Fibroblast of villous mesenchyme (primary cell): ENCODE measurements at regions not wholly inside any gene's neighbourhood (a gene's known extent, or its start where the extent isn't known, plus 50 kb on each side); places are given as distances from the start of the nearest gene placed in this dataset.

ENCODE experiments used
- DNase-seq: peaks from one replicate; pipeline ENCODE4 v3.0.0-alpha.2; 2010; ENCODE audit warnings: low read depth
- H3K4me3 ChIP-seq: 2 replicates; pipeline ENCODE4 v1.5.1; 2011; ENCODE audit warnings: low read depth, mild to moderate bottlenecking, low read length
- CTCF ChIP-seq: IDR thresholded peaks from 2 replicates; pipeline ENCODE4 v1.5.1; 2012; ENCODE audit warnings: low read depth, mild to moderate bottlenecking, low read length; ENCODE audit not compliant: insufficient read depth

- H3K4me3 ChIP-seq, result no peak overlapping the region
- TF ChIP-seq CTCF, result no peak
- DNase-seq, result no peak
These were observed 466.0 kb upstream of the ADAMTS16 start for GRCh38 chr5:4674166-4674565.

GRCh38 chr5:4676934-4677333 lies 463.2 kb upstream of the ADAMTS16 start:
- no peak overlapping the region for H3K4me3 ChIP-seq
- no peak for TF ChIP-seq CTCF
- no peak for DNase-seq

- TF ChIP-seq CTCF, result no peak
- no peak overlapping the region for H3K4me3 ChIP-seq
- no peak for DNase-seq
These were observed 455.2 kb upstream of the ADAMTS16 start for GRCh38 chr5:4684946-4685345.

GRCh38 chr5:4698596-4698995 lies 441.5 kb upstream of the ADAMTS16 start:
- H3K4me3 ChIP-seq, result no peak overlapping the region
- TF ChIP-seq CTCF, result no peak
- no peak for DNase-seq

- TF ChIP-seq CTCF, result no peak
- DNase-seq, result no peak
These were observed 440.5 kb upstream of the ADAMTS16 start for GRCh38 chr5:4699592-4699991.

GRCh38 chr5:4700069-4700468 lies 440.1 kb upstream of the ADAMTS16 start:
- no peak for DNase-seq
- no peak overlapping the region for H3K4me3 ChIP-seq
- no peak for TF ChIP-seq CTCF

More at GRCh38 chr5:4699592-4699991, 440.5 kb upstream of the ADAMTS16 start:
- no peak overlapping the region for H3K4me3 ChIP-seq

GRCh38 chr5:4700871-4701270 lies 439.3 kb upstream of the ADAMTS16 start:
- DNase-seq, result no peak

More at GRCh38 chr5:4700871-4701270, 439.3 kb upstream of the ADAMTS16 start:
- TF ChIP-seq CTCF, result no peak
- no peak overlapping the region for H3K4me3 ChIP-seq
